ENCODE measurements at regions not wholly inside any gene's neighbourhood (a gene's known extent, or its start where the extent isn't known, plus 50 kb on each side); places are given as distances from the start of the nearest gene placed in this dataset.

GRCh38 chr1:87887100-87887499 is 558.4 kb downstream of the LMO4 start:
- Histone ChIP-seq H3K36me3 (replicated peaks in 1 of 2; ENCODE audit: control insufficient read depth in 1 of 2, insufficient read depth in 2 of 2, low read length in 2 of 2) (no peaks in the 10 kb centered on the region), H3K27ac (ENCODE audit: low read depth in 1 of 2, low read length in 2 of 2) (no peak overlapping the region), H3K9me3 (replicated peaks in 1 of 2; ENCODE audit: control insufficient read depth in 1 of 2, insufficient read depth in 1 of 2, low read length in 2 of 2) (no peaks in the 10 kb centered on the region), H3K79me2 (ENCODE audit: insufficient read depth, low read length) (no peaks in the 10 kb centered on the region), H3K9ac (ENCODE audit: insufficient read depth, low read length, poor library complexity, severe bottlenecking) (no peak overlapping the region), H3K4me3 (replicated peaks in 1 of 3; ENCODE audit: low read depth in 2 of 3, low read length in 3 of 3) (no peak overlapping the region), H3K4me2 (replicated peaks; ENCODE audit: extremely low read depth, low read length, poor library complexity, severe bottlenecking) (no peak overlapping the region), H3K4me1 (ENCODE audit: control insufficient read depth in 1 of 2, insufficient read depth in 2 of 2, low read length in 2 of 2) (no peaks in the 10 kb centered on the region), H2AFZ (ENCODE audit: insufficient read depth, low read depth, low read length, poor library complexity, severe bottlenecking) (no peak overlapping the region), H3K27me3 (ENCODE audit: control insufficient read depth in 2 of 2, insufficient read depth in 2 of 2, low read length in 2 of 2) (no peaks in the 10 kb centered on the region), H4K20me1 (ENCODE audit: insufficient read depth, low read length) (no peaks in the 10 kb centered on the region)
- Mint-ChIP-seq H3K4me3 (no peak overlapping the region), H3K27me3 (ENCODE audit: low read depth in 3 of 3) (peaks cover 0 to 4% (median 1%) of the 10 kb centered on the region in 3 donors), H3K27ac (no peak overlapping the region), H3K9me3 (peaks cover 0 to 3% (median 0%) of the 10 kb centered on the region in 7 donors), H3K36me3 (no peaks in the 10 kb centered on the region), H3K4me1 (no peaks in the 10 kb centered on the region)
- no CpG with 5 or more reads among the region's 1 CpG for WGBS (ENCODE audit: insufficient coverage)
- intact Hi-C loops (cut with micrococcal nuclease): no loop called here
- TF ChIP-seq, protein P1, sequence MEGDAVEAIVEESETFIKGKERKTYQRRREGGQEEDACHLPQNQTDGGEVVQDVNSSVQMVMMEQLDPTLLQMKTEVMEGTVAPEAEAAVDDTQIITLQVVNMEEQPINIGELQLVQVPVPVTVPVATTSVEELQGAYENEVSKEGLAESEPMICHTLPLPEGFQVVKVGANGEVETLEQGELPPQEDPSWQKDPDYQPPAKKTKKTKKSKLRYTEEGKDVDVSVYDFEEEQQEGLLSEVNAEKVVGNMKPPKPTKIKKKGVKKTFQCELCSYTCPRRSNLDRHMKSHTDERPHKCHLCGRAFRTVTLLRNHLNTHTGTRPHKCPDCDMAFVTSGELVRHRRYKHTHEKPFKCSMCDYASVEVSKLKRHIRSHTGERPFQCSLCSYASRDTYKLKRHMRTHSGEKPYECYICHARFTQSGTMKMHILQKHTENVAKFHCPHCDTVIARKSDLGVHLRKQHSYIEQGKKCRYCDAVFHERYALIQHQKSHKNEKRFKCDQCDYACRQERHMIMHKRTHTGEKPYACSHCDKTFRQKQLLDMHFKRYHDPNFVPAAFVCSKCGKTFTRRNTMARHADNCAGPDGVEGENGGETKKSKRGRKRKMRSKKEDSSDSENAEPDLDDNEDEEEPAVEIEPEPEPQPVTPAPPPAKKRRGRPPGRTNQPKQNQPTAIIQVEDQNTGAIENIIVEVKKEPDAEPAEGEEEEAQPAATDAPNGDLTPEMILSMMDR (IDR thresholded peaks at IDR 0.05): no peak
- no peak for DNase-seq

DNA sequence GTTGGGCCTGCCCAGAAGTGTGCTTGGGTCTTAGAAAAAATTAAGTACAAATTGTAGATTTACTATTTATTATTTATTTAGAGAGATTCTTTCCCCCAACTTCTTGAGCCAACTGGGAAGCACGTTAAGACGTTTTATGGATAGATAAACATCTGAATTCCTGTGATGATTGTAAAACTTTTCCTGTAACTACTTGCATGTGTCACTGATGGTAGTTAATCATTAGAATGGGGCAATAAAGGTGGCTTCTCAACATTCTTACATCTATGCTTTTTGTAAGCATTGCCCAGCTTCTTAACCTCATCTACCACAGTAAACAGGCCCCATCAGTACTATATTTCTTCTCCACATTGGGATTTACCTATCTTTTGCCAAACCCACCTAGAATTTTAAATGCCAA is 559.8 kb downstream of the LMO4 start:
- Histone ChIP-seq H3K4me1 (ENCODE audit: control insufficient read depth in 1 of 2, insufficient read depth in 2 of 2, low read length in 2 of 2) (no peaks in the 10 kb centered on the region), H3K9me3 (replicated peaks in 1 of 2; ENCODE audit: control insufficient read depth in 1 of 2, insufficient read depth in 1 of 2, low read length in 2 of 2) (no peaks in the 10 kb centered on the region), H3K27ac (ENCODE audit: low read depth in 1 of 2, low read length in 2 of 2) (no peak overlapping the region), H3K9ac (ENCODE audit: insufficient read depth, low read length, poor library complexity, severe bottlenecking) (no peak overlapping the region), H3K36me3 (replicated peaks in 1 of 2; ENCODE audit: control insufficient read depth in 1 of 2, insufficient read depth in 2 of 2, low read length in 2 of 2) (no peaks in the 10 kb centered on the region), H3K4me3 (replicated peaks in 1 of 3; ENCODE audit: low read depth in 2 of 3, low read length in 3 of 3) (no peak overlapping the region), H3K4me2 (replicated peaks; ENCODE audit: extremely low read depth, low read length, poor library complexity, severe bottlenecking) (no peak overlapping the region), H2AFZ (ENCODE audit: insufficient read depth, low read depth, low read length, poor library complexity, severe bottlenecking) (no peak overlapping the region), H3K27me3 (ENCODE audit: control insufficient read depth in 2 of 2, insufficient read depth in 2 of 2, low read length in 2 of 2) (no peaks in the 10 kb centered on the region), H3K79me2 (ENCODE audit: insufficient read depth, low read length) (no peaks in the 10 kb centered on the region), H4K20me1 (ENCODE audit: insufficient read depth, low read length) (no peaks in the 10 kb centered on the region)
- no peak overlapping the region for H3K27ac Mint-ChIP-seq
- no peaks in the 10 kb centered on the region for H3K4me1 Mint-ChIP-seq
- peaks cover 0 to 3% (median 0%) of the 10 kb centered on the region in 7 donors for H3K9me3 Mint-ChIP-seq
- H3K4me3 Mint-ChIP-seq: no peak overlapping the region
- peaks cover 0 to 4% (median 1%) of the 10 kb centered on the region in 3 donors for H3K27me3 Mint-ChIP-seq (ENCODE audit: low read depth in 3 of 3)
- WGBS (ENCODE audit: insufficient coverage): no CpG with 5 or more reads among the region's 2 CpGs
- intact Hi-C loops (cut with micrococcal nuclease): no loop called here
- TF ChIP-seq, protein P1 (IDR thresholded peaks at IDR 0.05): no peak
- H3K36me3 Mint-ChIP-seq: no peaks in the 10 kb centered on the region
- no peak for DNase-seq

Measured in CD14-positive monocyte (primary cell).